ENCODE measurements at regions not wholly inside any gene's neighbourhood (a gene's known extent, or its start where the extent isn't known, plus 50 kb on each side); places are given as distances from the start of the nearest gene placed in this dataset.

DNA sequence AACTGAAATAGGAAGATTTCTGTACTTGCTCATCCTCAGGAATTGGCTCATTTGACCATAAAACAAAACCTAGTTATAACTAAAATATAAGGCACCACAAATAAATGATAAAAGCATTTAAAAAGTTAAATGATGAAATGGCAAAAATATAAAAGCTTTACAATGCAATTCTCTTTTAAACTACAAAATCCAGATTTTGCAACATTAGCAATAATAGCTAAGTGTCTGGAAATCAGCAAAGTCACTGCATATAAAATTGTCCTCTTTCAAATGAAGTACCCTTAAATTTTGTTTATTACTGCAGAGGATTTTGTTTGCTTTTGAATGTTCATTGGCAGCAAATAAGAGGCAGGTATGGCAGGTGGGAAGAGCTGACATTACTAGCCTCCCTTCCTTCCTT is 270.4 kb upstream of the RSPO3 start:
- Histone ChIP-seq H2BK12ac (ENCODE audit: insufficient read length, low read depth, low read length) (no peak overlapping the region), H4K8ac (replicated peaks; ENCODE audit: insufficient read length, low read depth, low read length) (no peak overlapping the region), H2BK5ac (ENCODE audit: insufficient read length, low read length) (no peak overlapping the region), H3T11ph (ENCODE audit: low read length) (no peak overlapping the region), H2BK15ac (ENCODE audit: low read depth, low read length) (no peak overlapping the region), H3K18ac (ENCODE audit: insufficient read length, low read depth, low read length) (no peak overlapping the region), H3K9ac (ENCODE audit: extremely low read depth, insufficient read length, low read length) (no peak overlapping the region), H3K79me2 (ENCODE audit: insufficient read depth, low read length) (no peaks in the 10 kb centered on the region), H3K9me3 (ENCODE audit: control insufficient read depth, low read depth, low read length) (no peaks in the 10 kb centered on the region), H3K23ac (ENCODE audit: insufficient read length, low read depth, low read length) (no peak overlapping the region), H3K56ac (ENCODE audit: insufficient read length, low read depth, low read length) (no peak overlapping the region), H2BK20ac (ENCODE audit: low read depth, low read length, poor library complexity, severe bottlenecking) (no peak overlapping the region), H2AFZ (ENCODE audit: low read length) (no peak overlapping the region), H3K14ac (ENCODE audit: insufficient read depth, low read length) (no peak overlapping the region), H3K79me1 (ENCODE audit: insufficient read depth, low read depth, low read length, poor library complexity, severe bottlenecking) (no peaks in the 10 kb centered on the region), H2BK120ac (ENCODE audit: low read depth, low read length, poor library complexity, severe bottlenecking) (no peak overlapping the region), H4K20me1 (ENCODE audit: control insufficient read depth, insufficient read depth, insufficient read length) (no peaks in the 10 kb centered on the region), H3K27ac (ENCODE audit: insufficient read length, low read depth, low read length) (no peak overlapping the region), H4K5ac (ENCODE audit: insufficient read length, low read depth, low read length) (no peak overlapping the region), H3K4ac (ENCODE audit: low read depth, low read length) (no peak overlapping the region), H3K4me1 (ENCODE audit: insufficient read depth, low read length) (no peaks in the 10 kb centered on the region), H3K23me2 (ENCODE audit: insufficient read length, low read depth, low read length, poor library complexity, severe bottlenecking) (no peaks in the 10 kb centered on the region), H3K27me3 (ENCODE audit: insufficient read depth, low read length) (no peaks in the 10 kb centered on the region), H4K91ac (ENCODE audit: insufficient read length, low read depth, low read length) (no peak overlapping the region), H2AK5ac (ENCODE audit: insufficient read length, low read length) (no peak overlapping the region), H3K4me2 (ENCODE audit: insufficient read depth, insufficient read length, low read length) (no peak overlapping the region)
- no peak overlapping the region for H3K27ac Mint-ChIP-seq
- H3K4me3 Mint-ChIP-seq: no peak overlapping the region
- H3K4me1 Mint-ChIP-seq: peaks cover 0 to 2% of the 10 kb centered on the region in 2 experiments; a peak in 3 of 4 replicates
- TF ChIP-seq, protein P1, sequence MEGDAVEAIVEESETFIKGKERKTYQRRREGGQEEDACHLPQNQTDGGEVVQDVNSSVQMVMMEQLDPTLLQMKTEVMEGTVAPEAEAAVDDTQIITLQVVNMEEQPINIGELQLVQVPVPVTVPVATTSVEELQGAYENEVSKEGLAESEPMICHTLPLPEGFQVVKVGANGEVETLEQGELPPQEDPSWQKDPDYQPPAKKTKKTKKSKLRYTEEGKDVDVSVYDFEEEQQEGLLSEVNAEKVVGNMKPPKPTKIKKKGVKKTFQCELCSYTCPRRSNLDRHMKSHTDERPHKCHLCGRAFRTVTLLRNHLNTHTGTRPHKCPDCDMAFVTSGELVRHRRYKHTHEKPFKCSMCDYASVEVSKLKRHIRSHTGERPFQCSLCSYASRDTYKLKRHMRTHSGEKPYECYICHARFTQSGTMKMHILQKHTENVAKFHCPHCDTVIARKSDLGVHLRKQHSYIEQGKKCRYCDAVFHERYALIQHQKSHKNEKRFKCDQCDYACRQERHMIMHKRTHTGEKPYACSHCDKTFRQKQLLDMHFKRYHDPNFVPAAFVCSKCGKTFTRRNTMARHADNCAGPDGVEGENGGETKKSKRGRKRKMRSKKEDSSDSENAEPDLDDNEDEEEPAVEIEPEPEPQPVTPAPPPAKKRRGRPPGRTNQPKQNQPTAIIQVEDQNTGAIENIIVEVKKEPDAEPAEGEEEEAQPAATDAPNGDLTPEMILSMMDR (conservative IDR thresholded peaks at IDR 0.05): no peak
- H3K36me3 Mint-ChIP-seq (ENCODE audit: insufficient read depth in 1 of 3, low read depth in 3 of 3): peaks cover 9 to 13% (median 11%) of the 10 kb centered on the region in 3 experiments
- H3K27me3 Mint-ChIP-seq (ENCODE audit: low read depth): no peaks in the 10 kb centered on the region
- H3K9me3 Mint-ChIP-seq: peaks cover 16 to 17% of the 10 kb centered on the region in 2 experiments
- DNase-seq: no peak

Measured in H9 (cell line).